ENCODE measurements at regions not wholly inside any gene's neighbourhood (a gene's known extent, or its start where the extent isn't known, plus 50 kb on each side); places are given as distances from the start of the nearest gene placed in this dataset.

- no peak overlapping the region for H3K27ac ChIP-seq
- peaks cover 4% of the 10 kb centered on the region for H3K4me1 ChIP-seq
- intact Hi-C loops (cut with DNase I), result no loop called here
- no peaks in the 10 kb centered on the region for H3K27me3 ChIP-seq (ENCODE audit: insufficient read depth in 3 of 3, low read length in 2 of 3)
- ATAC-seq (no peak), DNase-seq (no peak)
- no peaks in the 10 kb centered on the region for H3K36me3 ChIP-seq (ENCODE audit: insufficient read depth in 1 of 2, low read depth in 1 of 2)
- no peaks in the 10 kb centered on the region for H3K9me3 ChIP-seq
- 87 to 93% (median 87%) methylated on average over 9 of the region's 9 CpGs for WGBS, 3 donors
- H3K4me3 ChIP-seq, result no peak overlapping the region
- TF ChIP-seq, protein P1, sequence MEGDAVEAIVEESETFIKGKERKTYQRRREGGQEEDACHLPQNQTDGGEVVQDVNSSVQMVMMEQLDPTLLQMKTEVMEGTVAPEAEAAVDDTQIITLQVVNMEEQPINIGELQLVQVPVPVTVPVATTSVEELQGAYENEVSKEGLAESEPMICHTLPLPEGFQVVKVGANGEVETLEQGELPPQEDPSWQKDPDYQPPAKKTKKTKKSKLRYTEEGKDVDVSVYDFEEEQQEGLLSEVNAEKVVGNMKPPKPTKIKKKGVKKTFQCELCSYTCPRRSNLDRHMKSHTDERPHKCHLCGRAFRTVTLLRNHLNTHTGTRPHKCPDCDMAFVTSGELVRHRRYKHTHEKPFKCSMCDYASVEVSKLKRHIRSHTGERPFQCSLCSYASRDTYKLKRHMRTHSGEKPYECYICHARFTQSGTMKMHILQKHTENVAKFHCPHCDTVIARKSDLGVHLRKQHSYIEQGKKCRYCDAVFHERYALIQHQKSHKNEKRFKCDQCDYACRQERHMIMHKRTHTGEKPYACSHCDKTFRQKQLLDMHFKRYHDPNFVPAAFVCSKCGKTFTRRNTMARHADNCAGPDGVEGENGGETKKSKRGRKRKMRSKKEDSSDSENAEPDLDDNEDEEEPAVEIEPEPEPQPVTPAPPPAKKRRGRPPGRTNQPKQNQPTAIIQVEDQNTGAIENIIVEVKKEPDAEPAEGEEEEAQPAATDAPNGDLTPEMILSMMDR (IDR thresholded peaks at IDR 0.05), result no peak
These were observed 440.5 kb upstream of the SMIM21 start for GRCh38 chr18:75868031-75868430.

DNA sequence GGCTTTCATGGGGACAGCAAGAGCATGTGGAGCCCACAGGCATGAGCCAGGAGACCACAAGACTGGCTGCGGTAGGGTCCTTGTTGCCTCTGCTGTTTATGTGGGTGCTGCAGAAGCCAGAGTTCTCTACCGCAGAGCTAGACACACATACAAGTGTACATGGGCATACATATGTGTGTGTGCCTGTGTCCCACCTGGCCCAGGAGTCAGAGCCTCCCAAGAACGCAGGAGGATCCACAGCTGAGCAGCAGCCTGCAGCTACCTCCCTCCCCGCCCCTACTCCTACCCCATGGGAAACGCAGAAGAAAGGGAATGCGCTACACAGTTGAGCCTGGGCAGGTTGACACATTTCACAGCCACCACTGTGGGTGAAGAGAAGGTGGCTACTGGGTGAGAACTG lies 438.1 kb upstream of the SMIM21 start:
- Histone ChIP-seq H3K27me3 (ENCODE audit: insufficient read depth in 3 of 3, low read length in 2 of 3) (no peaks in the 10 kb centered on the region), H3K36me3 (ENCODE audit: insufficient read depth in 1 of 2, low read depth in 1 of 2) (no peaks in the 10 kb centered on the region), H3K4me1 (peaks cover 4% of the 10 kb centered on the region), H3K27ac (no peak overlapping the region), H3K4me3 (no peak overlapping the region), H3K9me3 (no peaks in the 10 kb centered on the region)
- intact Hi-C loops (cut with DNase I), result no loop called here
- ATAC-seq, result no peak
- DNase-seq, result no peak
- TF ChIP-seq, protein P1 (IDR thresholded peaks at IDR 0.05), result no peak
- WGBS, 3 donors, result 91 to 92% (median 92%) methylated on average over 6 of the region's 6 CpGs

- peaks cover 4% of the 10 kb centered on the region for H3K4me1 ChIP-seq
- no peaks in the 10 kb centered on the region for H3K27me3 ChIP-seq (ENCODE audit: insufficient read depth in 3 of 3, low read length in 2 of 3)
- no peak overlapping the region for H3K27ac ChIP-seq
- no peak for ATAC-seq
- DNase-seq, result no peak
- no peaks in the 10 kb centered on the region for H3K9me3 ChIP-seq
- no peaks in the 10 kb centered on the region for H3K36me3 ChIP-seq (ENCODE audit: insufficient read depth in 1 of 2, low read depth in 1 of 2)
- WGBS, 3 donors, result 88 to 95% (median 93%) methylated on average over 1 of the region's 1 CpG
- intact Hi-C loops (cut with DNase I), result no loop called here
- TF ChIP-seq, protein P1 (IDR thresholded peaks at IDR 0.05), result no peak
- H3K4me3 ChIP-seq, result no peak overlapping the region
These were observed 437.3 kb upstream of the SMIM21 start for GRCh38 chr18:75864816-75865215.

GRCh38 chr18:75863696-75864095 lies 436.2 kb upstream of the SMIM21 start:
- Histone ChIP-seq H3K27me3 (ENCODE audit: insufficient read depth in 3 of 3, low read length in 2 of 3) (no peaks in the 10 kb centered on the region), H3K4me1 (peaks cover under 1% of the 10 kb centered on the region), H3K9me3 (no peaks in the 10 kb centered on the region), H3K36me3 (ENCODE audit: insufficient read depth in 1 of 2, low read depth in 1 of 2) (no peaks in the 10 kb centered on the region), H3K4me3 (no peak overlapping the region), H3K27ac (no peak overlapping the region)
- intact Hi-C loops (cut with DNase I), result no loop called here
- TF ChIP-seq, protein P1 (IDR thresholded peaks at IDR 0.05), result no peak
- WGBS, 3 donors, result 69 to 78% (median 77%) methylated on average over 5 of the region's 5 CpGs
- ATAC-seq, result no peak
- DNase-seq, result no peak

DNA sequence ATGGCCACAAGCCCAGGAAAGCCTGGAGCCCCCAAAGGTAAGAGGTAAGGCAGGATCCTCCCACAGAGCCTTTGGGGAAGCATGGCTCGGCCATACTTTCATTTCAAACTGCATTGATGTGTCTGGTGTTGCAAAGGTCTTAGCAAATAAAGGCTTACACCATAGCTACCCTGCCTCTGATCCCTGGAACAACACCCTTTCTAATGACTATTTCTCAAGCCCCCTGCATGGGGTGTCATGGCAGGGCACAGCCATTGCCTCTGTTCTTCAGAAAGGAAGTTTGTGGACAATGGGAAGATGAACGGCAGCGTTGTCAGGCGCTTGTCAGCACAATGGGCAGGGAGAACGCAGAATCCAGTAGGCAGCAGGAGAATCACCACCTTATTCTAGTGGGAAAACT lies 435.0 kb upstream of the SMIM21 start:
- H3K4me3 ChIP-seq, result no peak overlapping the region
- H3K9me3 ChIP-seq, result no peaks in the 10 kb centered on the region
- no peaks in the 10 kb centered on the region for H3K4me1 ChIP-seq
- no peaks in the 10 kb centered on the region for H3K36me3 ChIP-seq (ENCODE audit: insufficient read depth in 1 of 2, low read depth in 1 of 2)
- no peak for DNase-seq
- intact Hi-C loops (cut with DNase I), result no loop called here
- no peak for ATAC-seq
- H3K27ac ChIP-seq, result no peak overlapping the region
- TF ChIP-seq, protein P1 (IDR thresholded peaks at IDR 0.05), result no peak
- H3K27me3 ChIP-seq (ENCODE audit: insufficient read depth in 3 of 3, low read length in 2 of 3), result no peaks in the 10 kb centered on the region
- WGBS, 3 donors, result 79 to 93% (median 89%) methylated on average over 5 of the region's 5 CpGs

Data from psoas muscle (tissue), 7 donors.